ENCODE measurements at regions not wholly inside any gene's neighbourhood (a gene's known extent, or its start where the extent isn't known, plus 50 kb on each side); places are given as distances from the start of the nearest gene placed in this dataset.

- Histone ChIP-seq H3K4me3 (replicated peaks; ENCODE audit: insufficient read depth, low read length) (no peak overlapping the region), H3K27me3 (ENCODE audit: insufficient read depth, poor library complexity, severe bottlenecking) (no peaks in the 10 kb centered on the region), H3K27ac (replicated peaks) (no peak overlapping the region)
- TF ChIP-seq, protein P1, sequence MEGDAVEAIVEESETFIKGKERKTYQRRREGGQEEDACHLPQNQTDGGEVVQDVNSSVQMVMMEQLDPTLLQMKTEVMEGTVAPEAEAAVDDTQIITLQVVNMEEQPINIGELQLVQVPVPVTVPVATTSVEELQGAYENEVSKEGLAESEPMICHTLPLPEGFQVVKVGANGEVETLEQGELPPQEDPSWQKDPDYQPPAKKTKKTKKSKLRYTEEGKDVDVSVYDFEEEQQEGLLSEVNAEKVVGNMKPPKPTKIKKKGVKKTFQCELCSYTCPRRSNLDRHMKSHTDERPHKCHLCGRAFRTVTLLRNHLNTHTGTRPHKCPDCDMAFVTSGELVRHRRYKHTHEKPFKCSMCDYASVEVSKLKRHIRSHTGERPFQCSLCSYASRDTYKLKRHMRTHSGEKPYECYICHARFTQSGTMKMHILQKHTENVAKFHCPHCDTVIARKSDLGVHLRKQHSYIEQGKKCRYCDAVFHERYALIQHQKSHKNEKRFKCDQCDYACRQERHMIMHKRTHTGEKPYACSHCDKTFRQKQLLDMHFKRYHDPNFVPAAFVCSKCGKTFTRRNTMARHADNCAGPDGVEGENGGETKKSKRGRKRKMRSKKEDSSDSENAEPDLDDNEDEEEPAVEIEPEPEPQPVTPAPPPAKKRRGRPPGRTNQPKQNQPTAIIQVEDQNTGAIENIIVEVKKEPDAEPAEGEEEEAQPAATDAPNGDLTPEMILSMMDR (IDR thresholded peaks at IDR 0.05; ENCODE audit: insufficient read depth, low read length), result no peak
- TF ChIP-seq POLR2AphosphoS5 (IDR thresholded peaks at IDR 0.05; ENCODE audit: low read depth), result no peak
- TF ChIP-seq GABPA (IDR thresholded peaks at IDR 0.05; ENCODE audit: low read depth), result no peak
- TF ChIP-seq SPI1 (IDR thresholded peaks at IDR 0.05; ENCODE audit: borderline replicate concordance, low read depth), result no peak
- TF ChIP-seq REST (IDR thresholded peaks at IDR 0.05; ENCODE audit: insufficient replicate concordance, low read depth), result no peak
- DNase-seq (ENCODE audit: low read depth in 1 of 2, low spot score in 1 of 2), result no peak
These were observed 109.1 kb upstream of the DIPK2B start for GRCh38 chrX:45309801-45310200.

GRCh38 chrX:45309096-45309495 lies 108.4 kb upstream of the DIPK2B start:
- TF ChIP-seq GABPA (IDR thresholded peaks at IDR 0.05; ENCODE audit: low read depth) (no peak), REST (IDR thresholded peaks at IDR 0.05; ENCODE audit: insufficient replicate concordance, low read depth) (no peak), SPI1 (IDR thresholded peaks at IDR 0.05; ENCODE audit: borderline replicate concordance, low read depth) (no peak), POLR2AphosphoS5 (IDR thresholded peaks at IDR 0.05; ENCODE audit: low read depth) (no peak)
- TF ChIP-seq, protein P1 (IDR thresholded peaks at IDR 0.05; ENCODE audit: insufficient read depth, low read length), result no peak
- Histone ChIP-seq H3K27me3 (ENCODE audit: insufficient read depth, poor library complexity, severe bottlenecking) (no peaks in the 10 kb centered on the region), H3K27ac (replicated peaks) (no peak overlapping the region), H3K4me3 (replicated peaks; ENCODE audit: insufficient read depth, low read length) (no peak overlapping the region)
- DNase-seq (ENCODE audit: low read depth in 1 of 2, low spot score in 1 of 2), result no peak

- no peak for DNase-seq (ENCODE audit: low read depth in 1 of 2, low spot score in 1 of 2)
- TF ChIP-seq POLR2AphosphoS5 (IDR thresholded peaks at IDR 0.05; ENCODE audit: low read depth) (no peak), SPI1 (IDR thresholded peaks at IDR 0.05; ENCODE audit: borderline replicate concordance, low read depth) (no peak), GABPA (IDR thresholded peaks at IDR 0.05; ENCODE audit: low read depth) (no peak), REST (IDR thresholded peaks at IDR 0.05; ENCODE audit: insufficient replicate concordance, low read depth) (no peak)
- TF ChIP-seq, protein P1 (IDR thresholded peaks at IDR 0.05; ENCODE audit: insufficient read depth, low read length), result no peak
- H3K27me3 ChIP-seq (ENCODE audit: insufficient read depth, poor library complexity, severe bottlenecking), result no peaks in the 10 kb centered on the region
- no peak overlapping the region for H3K27ac ChIP-seq (replicated peaks)
- no peak overlapping the region for H3K4me3 ChIP-seq (replicated peaks; ENCODE audit: insufficient read depth, low read length)
These were observed 106.1 kb upstream of the DIPK2B start for GRCh38 chrX:45306794-45307193.
